Mammary epithelial cell (primary cell): ENCODE measurements at regions not wholly inside any gene's neighbourhood (a gene's known extent, or its start where the extent isn't known, plus 50 kb on each side); places are given as distances from the start of the nearest gene placed in this dataset.

Experiments used
- EZH2 ChIP-seq: IDR thresholded peaks from 2 replicates; pipeline ENCODE4 v1.6.1; 2012; ENCODE audit warnings: low read length, inconsistent platforms, borderline replicate concordance
- TF ChIP-seq, protein P1 (sequence below), 2 donors: IDR thresholded peaks in 1 of 2; conservative IDR thresholded peaks in 1 of 2; 2 replicates each; pipeline ENCODE4 v1.5.1; 2011 to 2012; ENCODE audit warnings: inconsistent platforms in 2 of 2, low read length in 2 of 2, mild to moderate bottlenecking in 2 of 2, control low read depth in 1 of 2, low read depth in 1 of 2; ENCODE audit not compliant: insufficient read depth in 1 of 2; ENCODE audit errors: extremely low read depth in 1 of 2

DNA sequence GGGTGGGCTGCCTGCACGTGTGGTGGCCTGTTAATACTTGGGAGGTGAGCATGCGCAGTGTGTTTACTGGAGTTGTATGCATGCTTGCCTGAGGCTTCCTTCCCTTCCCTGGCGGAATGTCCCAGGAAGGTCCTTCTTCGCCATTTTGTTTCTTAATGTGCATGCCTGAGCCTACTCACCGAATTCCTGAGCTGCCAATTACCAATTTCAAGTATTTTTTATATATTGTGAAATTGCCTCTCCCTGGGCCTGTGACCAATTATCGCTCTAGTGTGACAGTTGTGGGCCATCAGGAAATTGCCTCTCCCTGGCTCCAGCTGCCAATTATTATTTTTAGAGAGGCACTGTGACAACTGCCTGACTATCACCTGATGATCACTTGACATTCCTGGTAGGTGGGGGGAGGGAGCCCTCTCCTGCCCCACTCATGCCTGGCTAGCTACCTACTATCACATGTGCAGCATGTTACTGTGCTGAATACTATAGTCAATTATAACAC is 70.0 kb downstream of the FAM50B start:
- TF ChIP-seq, protein P1, sequence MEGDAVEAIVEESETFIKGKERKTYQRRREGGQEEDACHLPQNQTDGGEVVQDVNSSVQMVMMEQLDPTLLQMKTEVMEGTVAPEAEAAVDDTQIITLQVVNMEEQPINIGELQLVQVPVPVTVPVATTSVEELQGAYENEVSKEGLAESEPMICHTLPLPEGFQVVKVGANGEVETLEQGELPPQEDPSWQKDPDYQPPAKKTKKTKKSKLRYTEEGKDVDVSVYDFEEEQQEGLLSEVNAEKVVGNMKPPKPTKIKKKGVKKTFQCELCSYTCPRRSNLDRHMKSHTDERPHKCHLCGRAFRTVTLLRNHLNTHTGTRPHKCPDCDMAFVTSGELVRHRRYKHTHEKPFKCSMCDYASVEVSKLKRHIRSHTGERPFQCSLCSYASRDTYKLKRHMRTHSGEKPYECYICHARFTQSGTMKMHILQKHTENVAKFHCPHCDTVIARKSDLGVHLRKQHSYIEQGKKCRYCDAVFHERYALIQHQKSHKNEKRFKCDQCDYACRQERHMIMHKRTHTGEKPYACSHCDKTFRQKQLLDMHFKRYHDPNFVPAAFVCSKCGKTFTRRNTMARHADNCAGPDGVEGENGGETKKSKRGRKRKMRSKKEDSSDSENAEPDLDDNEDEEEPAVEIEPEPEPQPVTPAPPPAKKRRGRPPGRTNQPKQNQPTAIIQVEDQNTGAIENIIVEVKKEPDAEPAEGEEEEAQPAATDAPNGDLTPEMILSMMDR (conservative IDR thresholded peaks at IDR 0.05 in 1 of 2, IDR thresholded peaks at IDR 0.05 in 1 of 2; ENCODE audit: extremely low read depth in 1 of 2, insufficient read depth in 1 of 2, low read depth in 1 of 2, low read length in 2 of 2), result no peak
- TF ChIP-seq EZH2, result no peak
